ENCODE measurements at regions not wholly inside any gene's neighbourhood (a gene's known extent, or its start where the extent isn't known, plus 50 kb on each side); places are given as distances from the start of the nearest gene placed in this dataset.

- no peak overlapping the region for H3K27ac ChIP-seq
- TF ChIP-seq, protein P1, sequence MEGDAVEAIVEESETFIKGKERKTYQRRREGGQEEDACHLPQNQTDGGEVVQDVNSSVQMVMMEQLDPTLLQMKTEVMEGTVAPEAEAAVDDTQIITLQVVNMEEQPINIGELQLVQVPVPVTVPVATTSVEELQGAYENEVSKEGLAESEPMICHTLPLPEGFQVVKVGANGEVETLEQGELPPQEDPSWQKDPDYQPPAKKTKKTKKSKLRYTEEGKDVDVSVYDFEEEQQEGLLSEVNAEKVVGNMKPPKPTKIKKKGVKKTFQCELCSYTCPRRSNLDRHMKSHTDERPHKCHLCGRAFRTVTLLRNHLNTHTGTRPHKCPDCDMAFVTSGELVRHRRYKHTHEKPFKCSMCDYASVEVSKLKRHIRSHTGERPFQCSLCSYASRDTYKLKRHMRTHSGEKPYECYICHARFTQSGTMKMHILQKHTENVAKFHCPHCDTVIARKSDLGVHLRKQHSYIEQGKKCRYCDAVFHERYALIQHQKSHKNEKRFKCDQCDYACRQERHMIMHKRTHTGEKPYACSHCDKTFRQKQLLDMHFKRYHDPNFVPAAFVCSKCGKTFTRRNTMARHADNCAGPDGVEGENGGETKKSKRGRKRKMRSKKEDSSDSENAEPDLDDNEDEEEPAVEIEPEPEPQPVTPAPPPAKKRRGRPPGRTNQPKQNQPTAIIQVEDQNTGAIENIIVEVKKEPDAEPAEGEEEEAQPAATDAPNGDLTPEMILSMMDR (conservative IDR thresholded peaks at IDR 0.05), result no peak
These were observed 115.6 kb upstream of the SPIN4 start for GRCh38 chrX:63466690-63467089.

DNA sequence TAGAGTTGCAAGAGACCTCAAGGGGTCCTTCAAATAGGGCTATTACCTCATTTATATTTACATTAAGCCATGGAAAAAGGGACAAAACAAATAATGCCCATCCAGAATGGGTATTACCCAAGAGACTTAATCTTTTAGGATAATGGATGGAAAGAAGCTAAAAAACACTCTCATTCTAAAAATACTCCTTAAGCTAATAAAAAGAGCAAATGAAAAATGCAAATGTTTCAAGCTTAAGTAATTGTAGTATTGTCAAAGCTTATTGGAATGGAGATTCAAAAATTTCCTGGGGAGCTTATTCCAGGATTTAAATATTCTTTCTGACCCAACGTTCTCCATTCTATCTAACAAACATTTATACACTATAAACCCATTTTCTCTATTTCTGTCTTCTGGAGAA, 107.8 kb upstream of the SPIN4 start:
- TF ChIP-seq, protein P1 (conservative IDR thresholded peaks at IDR 0.05), result no peak

DNA sequence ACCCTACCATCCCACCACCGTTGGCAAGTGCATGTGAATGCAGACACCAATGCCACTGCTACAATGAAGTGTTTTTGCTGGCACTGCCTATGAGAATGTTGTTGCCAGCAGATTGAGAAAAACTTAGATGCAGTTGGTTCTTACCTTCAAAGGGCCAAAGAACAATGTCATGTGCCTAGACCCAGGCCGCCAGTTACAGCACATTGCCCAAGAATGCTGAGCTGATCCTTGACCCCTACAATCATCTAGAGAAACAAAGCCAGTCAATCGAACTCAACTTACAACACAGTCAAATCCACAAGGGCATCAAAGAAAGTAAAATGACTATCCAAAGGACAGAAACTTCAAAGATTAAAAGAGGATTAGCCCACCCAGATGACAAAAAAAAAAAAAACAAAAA, 102.4 kb upstream of the SPIN4 start:
- TF ChIP-seq, protein P1 (conservative IDR thresholded peaks at IDR 0.05), result no peak

More for the DNA sequence above, 107.8 kb upstream of the SPIN4 start:
- no peak overlapping the region for H3K27ac ChIP-seq

GRCh38 chrX:63441717-63442116, 90.6 kb upstream of the SPIN4 start:
- TF ChIP-seq, protein P1 (conservative IDR thresholded peaks at IDR 0.05), result no peak
- H3K27ac ChIP-seq, result peak overlapping the region; percentile 39

More for the DNA sequence above, 102.4 kb upstream of the SPIN4 start:
- no peak overlapping the region for H3K27ac ChIP-seq

GRCh38 chrX:63439580-63439979, 88.4 kb upstream of the SPIN4 start:
- TF ChIP-seq, protein P1 (conservative IDR thresholded peaks at IDR 0.05), result no peak
- no peak overlapping the region for H3K27ac ChIP-seq

- TF ChIP-seq, protein P1 (conservative IDR thresholded peaks at IDR 0.05), result no peak
- no peak overlapping the region; the same call in 1 of the 2 replicates for H3K27ac ChIP-seq
These were observed 85.7 kb upstream of the SPIN4 start for GRCh38 chrX:63436865-63437264.

GRCh38 chrX:63434665-63435064, 83.5 kb upstream of the SPIN4 start:
- peak overlapping the region; percentile 89 for H3K27ac ChIP-seq

More at GRCh38 chrX:63434665-63435064, 83.5 kb upstream of the SPIN4 start:
- TF ChIP-seq, protein P1 (conservative IDR thresholded peaks at IDR 0.05), result no peak

All from VCaP (cell line).